GM21423 (cell line): ENCODE measurements at regions not wholly inside any gene's neighbourhood (a gene's known extent, or its start where the extent isn't known, plus 50 kb on each side); places are given as distances from the start of the nearest gene placed in this dataset.
"Not testable (repeated sequence)": the region's sequence is repeated elsewhere in the genome, so short reads cannot be mapped to it uniquely, and the experiment has no call there.

ENCODE experiments used
- ATAC-seq: cut with Tn5 transposase; IDR thresholded peaks from one replicate; pipeline ENCODE4 v1.9.1; 2021; ENCODE audit warnings: mild to moderate bottlenecking, moderate library complexity; ENCODE audit not compliant: unreplicated experiment

DNA sequence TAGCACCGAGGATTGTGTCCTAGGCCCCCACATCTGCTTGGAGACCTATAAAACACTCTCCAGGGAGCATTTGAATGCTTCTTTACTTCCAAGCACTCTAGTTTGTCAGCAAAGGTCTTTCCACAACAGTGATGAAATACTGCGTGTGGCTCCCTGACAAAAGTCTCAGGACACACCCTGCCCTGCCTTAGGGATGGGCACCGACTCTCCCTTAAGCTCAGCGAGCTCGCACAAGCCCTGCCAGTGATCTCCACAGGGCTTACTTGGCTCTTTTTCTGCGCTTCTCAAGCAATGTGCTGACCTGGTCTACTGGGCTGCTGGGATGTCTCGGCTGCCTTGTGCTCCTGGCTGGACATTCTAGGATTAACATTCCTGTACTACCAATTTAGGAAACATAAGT lies 84.3 kb upstream of the MPP7 start:
- no peak for ATAC-seq

DNA sequence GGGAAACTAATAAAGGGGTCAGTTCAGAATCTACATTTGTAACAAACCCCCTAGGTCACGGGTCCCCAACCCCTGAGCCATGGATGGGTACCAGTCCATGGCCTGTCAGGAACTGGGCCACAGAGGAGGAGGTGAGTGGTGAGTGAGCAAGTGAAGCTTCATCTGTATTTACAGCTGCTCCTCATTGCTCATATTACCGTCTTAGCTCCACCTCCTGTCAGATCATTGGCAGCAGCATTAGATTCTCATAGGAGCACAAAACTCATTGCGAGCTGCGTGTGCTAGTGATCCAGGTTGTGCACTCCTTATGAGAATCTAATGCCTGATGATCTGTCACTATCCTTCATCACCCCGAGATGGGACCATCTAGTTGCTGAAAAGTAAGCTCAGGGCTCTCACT lies 88.4 kb upstream of the MPP7 start:
- no peak for ATAC-seq

DNA sequence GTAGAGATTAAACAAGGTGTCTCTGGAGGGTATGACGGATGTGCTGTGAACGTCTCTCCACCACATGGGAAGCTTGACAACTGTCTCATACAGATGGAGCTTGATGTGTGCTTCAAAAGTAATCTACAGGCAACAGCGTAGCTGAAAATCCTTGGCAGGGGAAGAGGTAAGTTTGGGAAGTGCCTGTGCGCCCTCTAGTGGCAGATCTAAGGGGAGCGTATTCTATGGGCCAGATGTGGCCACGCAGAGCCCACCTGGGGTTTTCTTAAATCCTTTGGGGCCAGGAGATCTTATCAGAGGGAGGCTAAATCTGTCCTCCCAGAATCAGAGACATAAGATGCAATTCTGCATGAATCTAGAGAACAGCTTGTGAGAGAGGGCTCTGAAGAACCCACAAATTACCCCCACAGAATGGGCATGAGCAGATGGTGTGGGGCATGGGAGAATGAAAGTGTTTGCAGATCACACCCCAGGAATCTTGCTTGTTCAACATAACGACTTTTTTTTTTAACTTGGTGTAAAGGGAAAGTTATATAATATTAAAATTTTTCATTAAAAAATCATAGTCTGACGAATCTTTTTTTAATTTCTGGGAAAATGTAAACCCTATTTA lies 91.2 kb upstream of the MPP7 start:
- ATAC-seq: no peak

DNA sequence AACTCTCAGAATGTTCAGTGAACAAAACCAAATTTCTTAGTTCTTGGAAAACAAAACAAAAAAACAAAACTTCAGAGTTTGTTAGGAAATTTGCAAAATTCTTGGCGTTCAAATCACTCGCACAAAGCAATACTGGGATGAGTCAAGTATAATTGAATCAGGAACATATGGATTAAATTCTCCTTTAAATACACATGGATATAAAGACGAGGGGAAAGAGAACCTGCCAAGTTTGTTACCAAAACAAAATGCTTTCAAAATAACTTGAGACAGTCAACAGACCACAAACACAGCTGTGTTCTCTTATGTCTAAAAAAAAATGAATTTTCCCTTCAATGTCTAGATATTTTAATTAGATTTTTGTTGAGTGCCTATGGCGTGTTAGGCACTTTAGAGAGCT lies 93.5 kb upstream of the MPP7 start:
- ATAC-seq: no peak

DNA sequence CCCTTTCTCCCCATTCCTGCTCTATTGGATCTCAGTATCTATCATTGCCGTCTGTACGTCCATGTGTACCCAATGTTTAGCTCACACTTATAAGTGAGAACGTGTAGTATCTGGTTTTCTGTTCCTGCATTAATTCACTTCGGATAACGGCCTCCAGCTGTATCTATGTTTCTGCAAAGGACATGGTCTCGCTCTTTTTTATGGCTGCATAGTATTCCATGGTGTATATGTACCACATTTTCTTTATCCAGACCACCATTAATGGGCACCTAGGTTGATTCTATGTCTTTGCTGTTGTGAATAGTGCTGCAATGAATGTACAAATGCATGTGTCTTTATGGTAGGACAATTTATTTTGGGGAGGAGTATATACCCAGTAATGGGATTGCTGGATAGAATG lies 94.4 kb upstream of the MPP7 start:
- ATAC-seq: no peak

DNA sequence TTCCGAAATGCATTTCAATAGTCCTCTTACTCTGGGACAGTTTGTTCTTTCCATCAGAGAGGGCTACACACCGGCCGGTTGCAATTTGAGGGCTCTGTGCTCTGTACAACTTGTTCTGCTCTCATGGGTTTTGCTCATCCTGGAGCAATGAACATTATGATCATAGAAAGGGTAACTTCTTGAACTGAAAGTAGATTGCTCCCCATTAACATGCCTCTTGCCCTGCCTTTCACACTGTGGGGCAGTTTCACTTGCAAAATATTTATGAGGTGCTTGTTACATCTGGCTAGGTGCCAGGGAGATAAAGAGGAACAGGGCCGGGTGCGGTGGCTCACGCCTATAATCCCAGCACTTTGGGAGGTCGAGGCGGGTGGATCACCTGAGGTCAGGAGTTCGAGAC lies 97.3 kb upstream of the MPP7 start:
- no peak for ATAC-seq

DNA sequence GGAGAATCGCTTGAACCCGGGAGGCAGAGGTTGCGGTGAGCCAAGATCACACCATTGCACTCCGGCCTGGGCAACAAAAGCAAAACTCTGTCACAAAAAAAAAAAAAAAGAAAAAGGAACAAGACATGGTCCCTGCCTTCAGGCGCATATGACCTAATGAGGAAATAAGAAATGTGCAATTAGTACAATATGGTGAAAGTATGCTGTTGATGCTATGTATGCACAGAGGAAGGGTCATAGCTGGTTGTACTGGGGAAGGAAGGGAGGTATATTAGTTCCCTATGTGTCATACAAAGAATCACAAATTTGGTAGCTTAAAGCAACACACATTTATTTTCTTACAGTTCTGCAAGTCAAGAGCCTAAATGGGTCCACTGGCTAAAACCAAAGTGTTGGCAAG lies 97.8 kb upstream of the MPP7 start:
- ATAC-seq: no peak

DNA sequence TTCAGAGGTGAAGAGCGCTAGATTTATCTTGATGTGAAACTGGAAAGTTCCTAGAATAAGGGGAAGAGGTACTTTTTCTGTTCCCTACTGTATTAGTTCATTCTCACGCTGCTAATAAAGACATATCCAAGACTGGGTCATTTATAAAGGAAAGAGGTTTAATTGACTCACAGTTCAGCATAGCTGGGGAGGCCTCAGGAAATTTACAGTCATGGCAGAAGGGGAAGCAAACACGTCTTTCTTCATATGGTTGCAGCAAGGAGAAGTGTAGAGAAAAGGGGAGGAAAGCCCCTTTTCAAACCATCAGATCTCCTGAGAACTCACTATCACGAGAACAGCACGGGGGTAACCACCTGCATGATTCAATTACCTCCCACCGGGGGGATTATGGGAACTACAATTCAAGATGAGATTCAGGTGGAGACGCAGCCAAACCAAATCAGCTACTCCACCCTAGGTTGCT lies 99.8 kb upstream of the MPP7 start:
- ATAC-seq: not testable (repeated sequence)

DNA sequence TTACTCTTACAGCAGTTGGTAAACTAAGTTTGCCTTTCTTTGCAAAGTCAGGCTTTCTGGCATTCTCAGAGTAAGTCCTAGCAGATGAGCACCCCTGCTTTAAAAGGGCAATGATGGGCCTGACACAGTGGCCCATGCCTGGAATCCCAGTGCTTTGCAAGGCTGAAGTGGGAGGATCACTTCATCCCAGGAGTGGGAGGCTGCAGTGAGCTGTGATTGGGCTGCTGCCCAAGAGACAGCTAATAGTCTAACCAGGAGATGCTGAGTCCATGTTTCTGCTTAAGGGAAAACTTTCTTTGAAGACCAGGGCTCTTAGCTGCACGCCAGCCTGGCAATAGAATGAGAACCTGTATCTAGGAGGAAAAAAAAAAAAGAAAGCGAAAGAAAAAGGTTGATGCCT lies 100.2 kb upstream of the MPP7 start:
- no peak for ATAC-seq

DNA sequence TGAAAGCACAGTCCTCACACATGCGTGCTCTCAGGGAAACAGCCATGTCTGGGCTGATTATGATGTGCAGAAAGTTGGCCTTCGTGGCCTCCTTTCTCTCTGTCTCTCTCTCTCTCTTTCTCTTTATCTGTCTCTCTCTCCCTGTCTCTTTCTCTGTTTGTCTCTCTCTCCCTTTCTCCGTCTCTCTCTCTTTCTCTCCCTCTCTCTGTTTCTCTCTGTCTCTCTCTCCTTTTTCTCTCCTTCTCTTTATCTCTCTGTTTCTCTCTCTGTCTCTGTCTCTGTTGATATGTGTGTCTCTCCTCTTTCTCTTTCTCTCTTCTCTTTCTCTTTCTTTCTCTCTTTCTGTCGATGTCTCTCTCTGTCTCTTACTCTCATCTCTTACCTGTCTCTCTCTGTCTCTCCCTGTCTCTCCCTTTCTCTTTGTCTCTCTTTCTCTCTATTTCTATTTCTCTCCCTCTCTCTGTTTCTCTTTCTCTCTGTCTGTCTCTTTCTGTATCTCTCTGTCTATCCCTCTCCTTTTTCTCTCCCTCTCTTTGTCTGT lies 105.4 kb upstream of the MPP7 start:
- ATAC-seq: no peak

DNA sequence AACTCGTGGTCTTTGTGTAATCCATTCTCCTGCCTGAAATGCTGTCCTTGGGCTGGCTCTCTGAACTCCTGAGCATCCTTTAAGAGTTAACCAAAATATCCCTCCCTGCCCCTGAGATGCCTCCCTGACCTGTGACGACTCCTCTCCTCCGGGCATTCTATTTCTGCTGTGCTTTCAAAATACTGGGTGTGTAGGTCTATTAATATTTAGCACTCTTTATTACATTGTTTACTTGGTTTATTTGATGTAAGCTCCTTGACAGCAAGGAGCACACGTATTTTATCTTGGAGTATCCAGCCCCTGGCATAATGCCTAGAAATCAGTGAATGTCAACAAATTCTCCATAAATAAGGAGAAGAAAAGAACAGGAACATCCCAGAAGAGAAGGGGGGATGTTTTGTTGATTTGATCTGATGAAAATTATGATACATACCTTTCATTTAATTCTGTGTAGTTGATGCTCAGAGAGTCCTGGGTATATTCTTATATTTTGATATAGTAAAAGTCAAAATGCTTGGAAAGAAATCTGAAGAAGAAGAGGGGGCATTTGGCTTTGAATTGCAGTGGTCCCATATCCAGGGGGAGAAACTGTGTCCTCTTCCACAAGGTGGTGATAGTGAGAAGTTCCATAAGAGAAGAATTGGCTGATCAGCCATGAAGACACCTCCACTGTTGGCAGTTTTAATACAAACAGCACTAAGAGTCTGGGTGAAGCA lies 107.7 kb upstream of the MPP7 start:
- ATAC-seq: no peak

DNA sequence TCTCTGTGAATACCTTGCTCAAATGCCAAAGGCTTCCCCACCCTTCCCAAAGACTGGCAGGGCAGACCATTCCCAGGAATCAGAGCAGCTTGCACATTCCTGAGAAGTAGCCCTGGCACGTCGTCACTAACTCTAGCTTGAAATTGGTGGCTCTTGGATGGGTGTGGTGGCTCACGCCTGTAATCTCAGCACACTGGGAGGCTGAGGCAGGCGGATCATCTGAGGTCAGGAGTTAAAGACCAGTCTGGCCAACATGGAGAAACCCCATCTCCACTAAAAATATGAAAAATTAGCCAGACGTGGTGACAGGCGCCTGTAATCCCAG lies 108.2 kb upstream of the MPP7 start:
- no peak for ATAC-seq

DNA sequence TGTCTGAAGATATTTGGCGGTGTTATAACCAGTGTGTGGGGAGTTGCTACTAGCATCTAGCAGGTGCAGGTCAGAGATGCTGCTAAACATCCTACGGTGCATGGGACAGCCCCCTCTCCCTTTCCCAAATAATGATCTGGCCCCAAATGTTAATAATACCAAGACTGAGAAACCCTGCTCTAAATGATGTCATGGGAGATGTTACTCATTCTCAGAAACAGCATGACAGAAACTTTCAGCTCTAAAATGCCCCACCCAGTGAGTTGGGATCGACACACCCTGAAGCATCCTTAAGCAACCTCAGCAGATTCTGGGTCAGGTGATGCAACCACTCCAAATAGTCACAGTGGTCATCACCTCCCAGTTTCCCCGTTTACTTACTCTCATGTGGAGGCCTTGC lies 108.8 kb upstream of the MPP7 start:
- ATAC-seq: no peak

DNA sequence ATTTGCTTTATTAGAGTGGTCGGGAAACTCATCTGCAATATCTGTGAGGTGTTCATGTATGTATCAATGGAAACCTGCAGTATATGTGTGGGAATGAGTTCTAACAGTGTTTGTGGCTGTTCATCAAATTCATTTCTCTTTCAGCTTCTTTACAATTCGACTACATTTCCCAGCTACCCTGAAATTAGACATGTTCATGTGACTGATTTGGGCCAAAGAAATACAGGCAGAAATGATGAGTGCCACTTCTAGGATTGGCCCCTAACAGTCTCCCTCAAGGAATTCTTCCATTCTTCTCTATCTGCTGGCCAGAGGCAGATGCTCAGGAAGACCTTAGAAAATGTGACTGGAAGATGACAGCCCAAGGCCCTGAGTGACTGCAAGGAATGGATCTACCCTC lies 114.8 kb upstream of the WAC start:
- no peak for ATAC-seq

DNA sequence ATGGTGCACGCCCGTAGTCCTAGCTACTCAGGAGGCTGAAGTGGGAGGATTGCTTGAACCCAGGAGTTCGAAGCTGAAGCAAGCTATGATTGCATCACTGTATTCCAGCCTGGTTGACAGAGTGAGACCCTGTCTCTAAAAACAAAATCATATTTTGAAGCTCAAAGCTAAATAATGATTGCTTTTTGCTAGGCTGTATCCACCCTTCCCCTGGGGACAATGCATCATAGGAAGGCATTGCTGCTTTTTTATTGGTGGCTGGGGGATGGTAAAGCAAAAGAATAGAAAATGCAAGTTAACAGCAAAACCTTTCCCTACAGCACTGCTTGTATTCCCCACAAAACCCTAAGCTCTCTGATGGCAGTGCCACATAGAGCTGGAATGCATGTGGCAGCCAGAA lies 107.5 kb upstream of the WAC start:
- ATAC-seq: no peak

DNA sequence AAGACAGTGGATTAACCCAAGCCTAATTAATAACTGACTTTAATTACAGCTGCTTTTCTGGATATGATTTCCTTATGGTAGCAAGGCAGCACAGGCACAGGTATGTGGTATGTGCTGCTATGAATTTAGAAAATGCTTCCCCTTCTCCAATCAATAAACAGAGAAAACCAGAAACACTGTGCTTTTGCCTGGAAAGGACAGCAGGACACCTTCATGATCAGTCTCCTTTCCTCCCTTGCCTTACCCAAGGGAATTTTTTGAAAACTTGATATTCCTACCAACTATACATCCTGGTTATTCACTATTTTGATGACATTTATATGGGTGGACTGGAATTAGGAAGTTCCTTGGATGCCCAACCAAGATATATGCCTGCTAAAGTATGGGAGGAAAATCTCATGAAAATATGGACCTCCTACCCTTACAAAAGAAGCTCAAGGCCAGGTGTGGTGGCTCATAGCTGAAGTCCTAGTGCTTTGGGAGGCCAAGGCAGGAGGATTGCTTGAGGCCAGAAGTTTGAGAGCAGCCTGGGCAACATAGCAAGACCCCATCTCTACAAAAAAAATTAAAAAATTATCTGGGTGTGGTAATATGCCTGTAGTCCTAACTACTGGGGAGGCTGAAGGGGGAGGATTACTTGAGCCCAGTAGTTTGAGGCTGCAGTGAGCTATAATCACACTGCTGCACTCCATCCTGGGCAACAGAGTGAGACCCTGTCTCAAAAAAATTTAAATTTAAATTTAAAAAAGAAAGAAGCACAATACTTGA lies 106.3 kb upstream of the WAC start:
- no peak for ATAC-seq

DNA sequence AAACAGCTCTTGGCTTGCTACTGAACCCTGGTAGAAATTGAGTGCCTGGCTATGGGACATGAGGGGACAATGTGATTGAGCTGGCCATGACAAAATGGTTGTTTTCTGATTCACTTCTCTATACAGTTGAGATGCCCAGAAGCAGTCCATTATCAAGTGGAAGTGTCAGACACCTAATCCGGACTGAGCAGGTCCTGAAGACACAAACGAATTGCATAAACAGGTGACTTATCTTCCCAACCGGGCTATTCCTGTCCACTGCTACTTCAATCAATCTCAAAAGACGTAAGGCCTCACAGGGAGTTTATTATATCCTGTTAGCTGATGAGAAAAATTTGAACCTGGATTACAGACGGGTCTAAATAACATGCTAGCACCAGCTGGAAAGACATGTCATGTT lies 105.5 kb upstream of the WAC start:
- no peak for ATAC-seq

DNA sequence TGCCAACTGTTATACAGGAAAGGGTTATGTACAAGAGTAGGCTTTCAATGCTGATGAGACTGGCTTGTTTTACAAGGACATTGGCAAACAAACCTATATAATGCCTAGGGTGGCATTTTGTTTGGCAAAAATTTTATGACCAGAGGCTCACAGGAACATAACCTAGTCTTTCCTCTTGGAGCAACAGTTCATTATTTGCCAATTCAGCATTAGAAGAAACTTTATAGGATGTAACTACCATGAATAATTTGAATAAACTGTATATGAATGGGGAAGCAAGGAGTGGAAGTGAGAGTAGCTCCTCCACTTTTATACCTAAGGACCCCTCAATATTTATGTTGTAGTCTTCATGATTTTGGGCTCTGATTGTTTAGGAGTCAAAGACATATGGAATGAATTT lies 103.9 kb upstream of the WAC start:
- no peak for ATAC-seq

DNA sequence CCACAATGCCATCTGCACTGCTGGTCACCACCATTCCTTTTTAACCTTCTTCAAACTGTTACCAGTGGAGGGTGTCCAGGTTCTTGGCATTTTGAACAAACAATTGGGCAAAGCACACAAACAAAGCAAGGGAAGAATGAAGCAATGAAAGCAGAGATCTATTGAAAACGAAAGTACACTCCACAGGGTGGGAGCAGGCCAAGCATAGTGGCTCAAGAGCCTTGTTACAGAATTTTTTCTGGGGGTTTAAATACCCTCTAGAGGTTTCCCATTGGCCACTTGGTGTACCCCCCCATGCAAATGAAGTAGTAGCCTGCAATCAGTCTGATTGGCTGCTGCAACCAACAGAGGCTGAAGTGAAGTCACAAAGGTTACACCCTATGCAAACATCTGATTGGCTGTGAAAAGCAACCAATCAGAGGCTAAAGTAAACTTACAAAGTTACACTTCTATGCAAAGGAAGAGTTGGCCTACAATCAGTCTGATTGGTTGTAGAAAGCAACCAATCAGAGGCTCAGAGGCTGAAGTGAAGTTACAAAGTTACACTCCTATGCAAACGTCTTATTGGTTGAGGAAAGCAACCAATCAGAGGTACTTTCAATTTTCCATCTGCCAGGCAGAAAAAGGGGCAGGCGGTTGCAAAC lies 103.2 kb upstream of the WAC start:
- no peak for ATAC-seq

DNA sequence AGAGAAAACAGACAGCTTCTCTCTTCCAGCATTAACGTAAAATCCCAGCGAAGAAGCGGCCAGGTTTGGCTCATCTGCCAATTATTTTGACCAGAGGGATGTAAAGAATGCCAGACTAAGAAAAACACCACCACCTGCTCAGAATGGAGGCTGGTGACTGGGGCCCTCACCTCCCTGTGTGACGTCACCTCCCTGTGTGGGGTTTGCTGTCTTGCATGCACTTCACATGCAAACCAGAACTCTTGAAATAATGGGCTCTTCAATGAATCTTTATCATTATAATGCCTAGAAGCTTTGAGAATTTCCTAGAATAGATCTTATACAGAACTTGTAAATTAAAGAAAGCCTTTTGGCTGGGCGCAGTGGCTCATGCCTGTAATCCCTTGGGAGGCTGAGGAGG lies 101.8 kb upstream of the WAC start:
- ATAC-seq: no peak

DNA sequence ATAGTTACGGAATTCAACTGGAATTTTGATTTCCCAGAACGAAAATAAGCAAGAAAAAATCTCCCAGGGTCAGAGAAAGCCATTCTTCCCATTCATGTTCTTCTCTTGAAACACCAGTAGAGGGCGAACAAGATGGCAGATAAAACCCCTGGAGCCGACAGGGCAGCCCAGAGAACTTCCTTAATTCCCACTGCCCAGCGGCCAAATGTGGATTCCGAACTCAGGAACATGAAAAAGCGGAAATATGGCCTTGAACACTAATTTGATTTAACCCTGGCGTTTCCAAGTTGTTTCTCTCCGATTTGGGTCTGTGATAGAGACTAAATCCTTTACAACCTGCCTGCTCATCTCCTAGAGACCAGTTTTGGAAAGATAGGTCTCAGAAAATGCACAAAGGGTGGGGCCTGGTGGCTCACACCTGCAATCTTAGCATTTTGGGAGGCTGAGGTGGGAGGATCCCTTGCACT lies 100.7 kb upstream of the WAC start:
- ATAC-seq: no peak
